Testis (tissue), 2 donors: ENCODE measurements at regions not wholly inside any gene's neighbourhood (a gene's known extent, or its start where the extent isn't known, plus 50 kb on each side); places are given as distances from the start of the nearest gene placed in this dataset.

Experiments used
- DNase-seq: peaks from one replicate; pipeline ENCODE4 v3.0.0-alpha.2; 2019
- H3K27ac ChIP-seq, 2 donors: fragments of 200-600 bp; sonication (generic); one replicate each; pipeline ENCODE4 v1.5.1; 2019
- H3K27me3 ChIP-seq: fragments of 200-600 bp; sonication (generic); one replicate; pipeline ENCODE4 v1.5.1; 2019
- H3K36me3 ChIP-seq: fragments of 200-600 bp; sonication (generic); one replicate; pipeline ENCODE4 v1.5.1; 2017; ENCODE audit warnings: low read depth; ENCODE audit errors: missing control alignments
- H3K4me1 ChIP-seq: fragments of 200-600 bp; sonication (generic); one replicate; pipeline ENCODE4 v1.5.1; 2019
- H3K4me3 ChIP-seq, 2 donors: fragments of 200-600 bp; sonication (generic); one replicate each; pipeline ENCODE4 v1.5.1; 2017 to 2019
- H3K9me3 ChIP-seq: fragments of 200-600 bp; sonication (generic); one replicate; pipeline ENCODE4 v1.5.1; 2017
- POLR2A ChIP-seq: fragments of 450-650 bp; IDR thresholded peaks from one replicate; pipeline ENCODE4 v1.6.1; 2017; ENCODE audit warnings: antibody characterized with exemption, mild to moderate bottlenecking, moderate library complexity
- WGBS, 2 donors: methylation state at CpG; one replicate each; pipeline ENCODE4 v1.1.5; 2018; 5-methylcytosine and 5-hydroxymethylcytosine counted together
- intact Hi-C: fragments of 100-400 bp; cut with DNase I; formaldehyde crosslinking; loops from one replicate; pipeline ENCODE4 v1.15.1; 2023; ENCODE audit warnings: low total_unique reads
- TF ChIP-seq, protein P1 (sequence below), 3 experiments: fragments of 450-650 bp in 2 of 3; fragments of 200-600 bp in 1 of 3; sonication (generic) in 1 of 3; IDR thresholded peaks; one replicate each; pipeline ENCODE4 v1.5.1; 2016 to 2019; ENCODE audit warnings: antibody characterized with exemption in 3 of 3, mild to moderate bottlenecking in 2 of 3, moderate library complexity in 1 of 3

DNA sequence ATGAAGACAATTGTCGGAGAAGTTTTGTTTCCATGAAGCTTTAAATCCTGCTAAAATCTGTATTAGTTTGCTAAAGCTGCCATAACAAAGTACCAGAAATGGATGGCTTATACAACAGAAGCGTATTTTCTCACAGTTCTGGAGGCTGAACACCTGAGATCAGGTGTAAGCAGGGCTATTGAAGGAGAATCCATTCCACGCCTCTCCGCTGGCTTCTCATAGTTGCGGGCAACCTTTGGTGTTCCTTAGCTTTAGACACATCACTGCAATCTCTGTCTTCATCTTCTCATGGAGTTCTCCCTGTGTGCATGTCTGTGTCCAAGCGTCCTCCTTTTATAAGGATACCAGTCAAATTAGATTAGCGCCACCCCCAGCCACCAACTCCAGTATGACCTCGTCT, 159.9 kb upstream of the CDYL start:
- Histone ChIP-seq H3K9me3 (no peaks in the 10 kb centered on the region), H3K4me3 (no peak overlapping the region), H3K4me1 (peaks cover 13% of the 10 kb centered on the region), H3K27me3 (no peaks in the 10 kb centered on the region), H3K27ac (no peak overlapping the region), H3K36me3 (no peaks in the 10 kb centered on the region)
- DNase-seq = no peak
- intact Hi-C loops = no loop called here
- WGBS, 2 donors = 95 to 97% methylated on average over 8 of the region's 8 CpGs
- TF ChIP-seq, protein P1, sequence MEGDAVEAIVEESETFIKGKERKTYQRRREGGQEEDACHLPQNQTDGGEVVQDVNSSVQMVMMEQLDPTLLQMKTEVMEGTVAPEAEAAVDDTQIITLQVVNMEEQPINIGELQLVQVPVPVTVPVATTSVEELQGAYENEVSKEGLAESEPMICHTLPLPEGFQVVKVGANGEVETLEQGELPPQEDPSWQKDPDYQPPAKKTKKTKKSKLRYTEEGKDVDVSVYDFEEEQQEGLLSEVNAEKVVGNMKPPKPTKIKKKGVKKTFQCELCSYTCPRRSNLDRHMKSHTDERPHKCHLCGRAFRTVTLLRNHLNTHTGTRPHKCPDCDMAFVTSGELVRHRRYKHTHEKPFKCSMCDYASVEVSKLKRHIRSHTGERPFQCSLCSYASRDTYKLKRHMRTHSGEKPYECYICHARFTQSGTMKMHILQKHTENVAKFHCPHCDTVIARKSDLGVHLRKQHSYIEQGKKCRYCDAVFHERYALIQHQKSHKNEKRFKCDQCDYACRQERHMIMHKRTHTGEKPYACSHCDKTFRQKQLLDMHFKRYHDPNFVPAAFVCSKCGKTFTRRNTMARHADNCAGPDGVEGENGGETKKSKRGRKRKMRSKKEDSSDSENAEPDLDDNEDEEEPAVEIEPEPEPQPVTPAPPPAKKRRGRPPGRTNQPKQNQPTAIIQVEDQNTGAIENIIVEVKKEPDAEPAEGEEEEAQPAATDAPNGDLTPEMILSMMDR (IDR thresholded peaks at IDR 0.05) = no peak
- no peak for TF ChIP-seq POLR2A

DNA sequence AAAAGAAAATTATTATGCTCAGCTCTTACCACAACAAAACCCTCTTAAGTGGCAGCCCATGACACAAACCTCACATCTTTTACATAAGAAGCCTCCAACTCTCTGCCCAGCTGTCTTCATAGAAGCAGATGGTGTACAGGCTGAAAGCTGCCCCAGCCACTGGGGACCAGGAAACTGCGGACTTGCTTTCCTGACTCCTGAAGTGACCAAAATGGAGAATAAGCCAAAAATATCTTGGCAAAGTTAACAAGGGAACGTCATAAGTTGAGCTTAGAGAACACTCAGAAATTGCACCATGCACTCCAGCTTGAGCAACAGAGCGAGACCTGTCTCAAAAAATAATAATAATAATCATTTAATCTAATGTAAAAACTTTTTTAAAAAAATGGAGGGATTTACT, 160.3 kb upstream of the CDYL start:
- H3K36me3 ChIP-seq = no peaks in the 10 kb centered on the region
- no peak overlapping the region for H3K27ac ChIP-seq
- no peaks in the 10 kb centered on the region for H3K9me3 ChIP-seq
- H3K4me3 ChIP-seq = no peak overlapping the region
- H3K27me3 ChIP-seq = no peaks in the 10 kb centered on the region
- intact Hi-C loops = no loop called here
- no peak for DNase-seq
- WGBS, 2 donors = 42 to 63% methylated on average over 3 of the region's 3 CpGs
- TF ChIP-seq POLR2A = no peak
- TF ChIP-seq, protein P1 (IDR thresholded peaks at IDR 0.05) = no peak
- H3K4me1 ChIP-seq = peaks cover 13% of the 10 kb centered on the region

DNA sequence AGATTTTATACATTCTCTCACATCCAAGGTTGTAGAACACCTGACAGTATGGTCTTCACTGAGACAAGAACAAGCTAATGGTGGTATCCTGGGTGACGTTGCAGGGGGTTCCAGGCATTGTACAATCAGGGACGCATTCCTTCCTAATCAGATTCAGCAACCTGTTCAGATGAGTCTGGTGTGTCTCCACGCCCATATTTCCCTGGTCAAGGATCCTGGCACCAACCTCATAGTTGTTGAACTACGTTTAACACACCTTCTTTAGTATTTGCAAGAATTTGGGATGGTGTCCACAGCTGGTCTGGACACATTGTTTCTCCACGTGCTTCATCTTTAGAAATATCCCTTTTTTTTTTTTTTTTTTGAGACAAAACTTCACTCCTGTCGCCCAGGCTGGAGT, 161.0 kb upstream of the CDYL start:
- Histone ChIP-seq H3K27me3 (no peaks in the 10 kb centered on the region), H3K27ac (no peak overlapping the region), H3K4me3 (no peak overlapping the region), H3K4me1 (peaks cover 13% of the 10 kb centered on the region), H3K36me3 (no peaks in the 10 kb centered on the region), H3K9me3 (no peaks in the 10 kb centered on the region)
- no peak for DNase-seq
- WGBS, 2 donors = 61 to 88% methylated on average over 6 of the region's 6 CpGs
- intact Hi-C loops = no loop called here
- TF ChIP-seq, protein P1 (IDR thresholded peaks at IDR 0.05) = no peak
- no peak for TF ChIP-seq POLR2A

DNA sequence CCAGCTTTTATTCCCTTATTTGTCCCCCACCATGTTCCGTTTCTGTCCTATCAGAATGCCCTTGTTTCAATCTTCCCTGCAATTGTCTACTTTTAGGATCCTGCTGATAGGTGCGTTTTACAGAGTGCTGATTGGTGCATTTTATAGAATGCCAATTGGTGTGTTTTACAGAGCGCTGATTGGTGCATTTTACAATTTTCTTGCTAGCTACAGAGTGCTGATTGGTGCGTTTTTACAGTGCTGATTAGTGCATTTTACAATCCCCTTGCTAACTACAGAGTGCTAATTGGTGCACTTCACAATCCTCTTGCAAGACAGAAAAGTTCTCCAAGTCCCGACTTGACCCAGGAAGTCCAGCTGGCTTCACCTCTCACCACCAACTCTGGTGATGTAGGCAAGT, 161.6 kb upstream of the CDYL start:
- no peak overlapping the region for H3K27ac ChIP-seq
- 77 to 83% methylated on average over 5 of the region's 5 CpGs for WGBS, 2 donors
- no peak overlapping the region for H3K4me3 ChIP-seq
- DNase-seq = no peak
- TF ChIP-seq, protein P1 (IDR thresholded peaks at IDR 0.05) = no peak
- no peak for TF ChIP-seq POLR2A
- intact Hi-C loops = no loop called here
- H3K27me3 ChIP-seq = no peaks in the 10 kb centered on the region
- no peaks in the 10 kb centered on the region for H3K36me3 ChIP-seq
- no peaks in the 10 kb centered on the region for H3K9me3 ChIP-seq
- peaks cover 13% of the 10 kb centered on the region for H3K4me1 ChIP-seq

DNA sequence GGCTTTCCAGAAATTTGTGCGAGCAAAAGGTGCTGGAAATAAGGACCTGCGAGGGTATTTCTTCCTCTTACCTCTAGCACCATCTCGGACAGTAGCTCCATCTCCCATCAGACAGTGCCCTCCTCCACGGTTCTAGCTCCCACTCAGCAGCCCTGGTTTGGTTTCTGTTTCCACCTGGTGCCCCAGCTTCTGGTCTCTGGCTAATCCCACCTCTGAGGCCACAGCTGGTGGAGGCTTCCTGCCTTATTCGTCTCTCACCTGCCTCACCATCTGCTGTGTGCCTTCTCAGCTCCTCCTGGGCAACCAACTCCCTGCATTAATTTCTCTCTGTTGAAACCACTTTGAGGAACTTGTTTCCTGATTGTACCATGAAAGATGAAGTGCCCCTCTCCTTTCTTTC, 162.4 kb upstream of the CDYL start:
- H3K4me1 ChIP-seq = peaks cover 13% of the 10 kb centered on the region
- H3K9me3 ChIP-seq = no peaks in the 10 kb centered on the region
- intact Hi-C loops = no loop called here
- H3K27ac ChIP-seq = no peak overlapping the region
- H3K4me3 ChIP-seq = no peak overlapping the region
- H3K36me3 ChIP-seq = no peaks in the 10 kb centered on the region
- TF ChIP-seq POLR2A = no peak
- TF ChIP-seq, protein P1 (IDR thresholded peaks at IDR 0.05) = no peak
- H3K27me3 ChIP-seq = no peaks in the 10 kb centered on the region
- no peak for DNase-seq
- WGBS, 2 donors = 87 to 97% methylated on average over 5 of the region's 5 CpGs
